ENCODE measurements at regions not wholly inside any gene's neighbourhood (a gene's known extent, or its start where the extent isn't known, plus 50 kb on each side); places are given as distances from the start of the nearest gene placed in this dataset.

DNA sequence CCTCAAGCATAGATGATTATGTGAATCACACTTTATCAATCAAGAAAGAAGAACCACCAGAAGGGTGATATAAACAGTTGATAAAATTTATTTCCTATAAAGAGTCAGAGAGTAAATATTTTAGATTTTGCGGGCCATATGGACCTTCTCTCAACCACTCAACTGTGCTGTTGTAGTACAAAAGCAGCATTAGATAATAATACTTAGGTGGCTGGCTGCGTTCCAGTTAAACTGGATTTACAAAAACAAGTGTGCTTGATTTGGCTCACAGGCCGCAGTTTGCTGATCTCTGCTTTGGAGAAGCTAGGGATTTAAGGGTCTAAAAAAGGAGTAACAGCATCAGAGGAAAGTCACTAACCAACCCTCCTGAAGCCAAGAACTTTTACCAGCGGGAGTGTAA is 1406.0 kb downstream of the KCNT2 start:
- no TSS peak for BruUV-seq (replicated peaks)
- ChIA-PET SMC1A (ENCODE audit: uncharacterized antibody, unreplicated experiment) (no interaction called here), CTCF (no interaction called here), POLR2A (no interaction called here), RAD21 (ENCODE audit: unreplicated experiment) (no interaction called here)
- Histone ChIP-seq H4K20me1 (ENCODE audit: control insufficient read depth, insufficient read depth) (no peaks in the 10 kb centered on the region), H3K79me2 (ENCODE audit: control insufficient read depth, insufficient read depth, low read length) (no peaks in the 10 kb centered on the region), H3K4me1 (ENCODE audit: control insufficient read depth, insufficient read depth, low read length) (no peaks in the 10 kb centered on the region), H3K4me2 (ENCODE audit: control insufficient read depth, insufficient read depth) (no peak overlapping the region), H2AFZ (ENCODE audit: control insufficient read depth, low read depth, low read length) (no peak overlapping the region), H3K9ac (ENCODE audit: control insufficient read depth, insufficient read depth, low read length) (no peak overlapping the region), H3K36me3 (ENCODE audit: control insufficient read depth in 2 of 2, insufficient read depth in 2 of 2, low read length in 1 of 2) (no peaks in the 10 kb centered on the region), H3K4me3 (no peak overlapping the region), H3K27ac (ENCODE audit: control insufficient read depth, insufficient read depth) (no peak overlapping the region), H3K27me3 (replicated peaks in 1 of 2; ENCODE audit: control insufficient read depth in 2 of 2, insufficient read depth in 2 of 2, low read length in 1 of 2) (no peaks in the 10 kb centered on the region; a peak in 1 of 4 replicates), H3K9me3 (replicated peaks; ENCODE audit: control insufficient read depth, insufficient read depth, low read length) (no peaks in the 10 kb centered on the region; the same call in 2 of the 3 replicates)
- no peak for DNase-seq (ENCODE audit: low read depth, low spot score)
- no peak for FAIRE-seq
- TF ChIP-seq RAD21 (IDR thresholded peaks at IDR 0.05; ENCODE audit: insufficient read depth, low read depth, low read length) (no peak), MXI1 (IDR thresholded peaks at IDR 0.05; ENCODE audit: low read depth, low read length) (no peak), SREBF2 (IDR thresholded peaks at IDR 0.05; ENCODE audit: low read length) (no peak), CHD1 (IDR thresholded peaks at IDR 0.05; ENCODE audit: low read depth, low read length) (no peak), TCF7 (IDR thresholded peaks at IDR 0.05; ENCODE audit: borderline replicate concordance) (no peak), STAT1 (conservative IDR thresholded peaks at IDR 0.05) (no peak), MYB (IDR thresholded peaks at IDR 0.05; ENCODE audit: borderline replicate concordance, low read depth, low read length) (no peak), SRF (IDR thresholded peaks at IDR 0.05; ENCODE audit: low read depth in 2 of 2, low read length in 2 of 2) (no peak), PML (IDR thresholded peaks at IDR 0.05; ENCODE audit: low read length) (no peak), EP300 (IDR thresholded peaks at IDR 0.05; ENCODE audit: borderline replicate concordance in 1 of 2, control insufficient read depth in 1 of 2, low read depth in 2 of 2, low read length in 2 of 2) (no peak), FOS (IDR thresholded peaks at IDR 0.05; ENCODE audit: borderline replicate concordance, extremely low read depth, insufficient read length) (no peak), BACH1 (IDR thresholded peaks at IDR 0.05; ENCODE audit: borderline replicate concordance) (no peak)
- TF ChIP-seq, protein P1, sequence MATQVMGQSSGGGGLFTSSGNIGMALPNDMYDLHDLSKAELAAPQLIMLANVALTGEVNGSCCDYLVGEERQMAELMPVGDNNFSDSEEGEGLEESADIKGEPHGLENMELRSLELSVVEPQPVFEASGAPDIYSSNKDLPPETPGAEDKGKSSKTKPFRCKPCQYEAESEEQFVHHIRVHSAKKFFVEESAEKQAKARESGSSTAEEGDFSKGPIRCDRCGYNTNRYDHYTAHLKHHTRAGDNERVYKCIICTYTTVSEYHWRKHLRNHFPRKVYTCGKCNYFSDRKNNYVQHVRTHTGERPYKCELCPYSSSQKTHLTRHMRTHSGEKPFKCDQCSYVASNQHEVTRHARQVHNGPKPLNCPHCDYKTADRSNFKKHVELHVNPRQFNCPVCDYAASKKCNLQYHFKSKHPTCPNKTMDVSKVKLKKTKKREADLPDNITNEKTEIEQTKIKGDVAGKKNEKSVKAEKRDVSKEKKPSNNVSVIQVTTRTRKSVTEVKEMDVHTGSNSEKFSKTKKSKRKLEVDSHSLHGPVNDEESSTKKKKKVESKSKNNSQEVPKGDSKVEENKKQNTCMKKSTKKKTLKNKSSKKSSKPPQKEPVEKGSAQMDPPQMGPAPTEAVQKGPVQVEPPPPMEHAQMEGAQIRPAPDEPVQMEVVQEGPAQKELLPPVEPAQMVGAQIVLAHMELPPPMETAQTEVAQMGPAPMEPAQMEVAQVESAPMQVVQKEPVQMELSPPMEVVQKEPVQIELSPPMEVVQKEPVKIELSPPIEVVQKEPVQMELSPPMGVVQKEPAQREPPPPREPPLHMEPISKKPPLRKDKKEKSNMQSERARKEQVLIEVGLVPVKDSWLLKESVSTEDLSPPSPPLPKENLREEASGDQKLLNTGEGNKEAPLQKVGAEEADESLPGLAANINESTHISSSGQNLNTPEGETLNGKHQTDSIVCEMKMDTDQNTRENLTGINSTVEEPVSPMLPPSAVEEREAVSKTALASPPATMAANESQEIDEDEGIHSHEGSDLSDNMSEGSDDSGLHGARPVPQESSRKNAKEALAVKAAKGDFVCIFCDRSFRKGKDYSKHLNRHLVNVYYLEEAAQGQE (IDR thresholded peaks at IDR 0.05; ENCODE audit: low read depth, low read length) = no peak
- TF ChIP-seq, protein P2, sequence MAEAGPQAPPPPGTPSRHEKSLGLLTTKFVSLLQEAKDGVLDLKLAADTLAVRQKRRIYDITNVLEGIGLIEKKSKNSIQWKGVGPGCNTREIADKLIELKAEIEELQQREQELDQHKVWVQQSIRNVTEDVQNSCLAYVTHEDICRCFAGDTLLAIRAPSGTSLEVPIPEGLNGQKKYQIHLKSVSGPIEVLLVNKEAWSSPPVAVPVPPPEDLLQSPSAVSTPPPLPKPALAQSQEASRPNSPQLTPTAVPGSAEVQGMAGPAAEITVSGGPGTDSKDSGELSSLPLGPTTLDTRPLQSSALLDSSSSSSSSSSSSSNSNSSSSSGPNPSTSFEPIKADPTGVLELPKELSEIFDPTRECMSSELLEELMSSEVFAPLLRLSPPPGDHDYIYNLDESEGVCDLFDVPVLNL (IDR thresholded peaks at IDR 0.05; ENCODE audit: low read depth, low read length) = no peak
- in situ Hi-C loops (cut with MboI) = no loop called here
- WGBS (ENCODE audit: insufficient coverage, insufficient replicate concordance, low lambda C conversion rate, missing lambda C conversion rate) = 67% methylated on average over 4 of the region's 4 CpGs
- ATAC-seq = no peak
- intact Hi-C loops (cut with micrococcal nuclease; ENCODE audit: unreplicated experiment) = no loop called here
